ENCODE measurements at regions not wholly inside any gene's neighbourhood (a gene's known extent, or its start where the extent isn't known, plus 50 kb on each side); places are given as distances from the start of the nearest gene placed in this dataset.
A peak's percentile ranks its signal among the peaks of the same experiment; 100 is the strongest.

GRCh38 chr9:36728651-36729520, 156.2 kb downstream of the MELK start:
- Histone ChIP-seq H3K36me3 (ENCODE audit: control insufficient read depth, insufficient read depth, low read length) (no peaks in the 10 kb centered on the region), H3K27me3 (replicated peaks; ENCODE audit: control insufficient read depth, insufficient read depth, low read length) (no peaks in the 10 kb centered on the region), H3K4me3 (replicated peaks; ENCODE audit: low read depth, low read length) (no peak overlapping the region)
- peak; percentile 89 for TF ChIP-seq CTCF (IDR thresholded peaks at IDR 0.05; ENCODE audit: insufficient read depth, low read length, poor library complexity, severe bottlenecking)
- peak; percentile 45 for DNase-seq (ENCODE audit: extremely low read depth, insufficient read length)

GRCh38 chr9:36729906-36730305, 157.2 kb downstream of the MELK start:
- H3K4me3 ChIP-seq (replicated peaks; ENCODE audit: low read depth, low read length) = no peak overlapping the region
- H3K36me3 ChIP-seq (ENCODE audit: control insufficient read depth, insufficient read depth, low read length) = no peaks in the 10 kb centered on the region
- no peak for DNase-seq (ENCODE audit: extremely low read depth, insufficient read length)
- no peaks in the 10 kb centered on the region for H3K27me3 ChIP-seq (replicated peaks; ENCODE audit: control insufficient read depth, insufficient read depth, low read length)
- no peak for TF ChIP-seq CTCF (IDR thresholded peaks at IDR 0.05; ENCODE audit: insufficient read depth, low read length, poor library complexity, severe bottlenecking)

- Histone ChIP-seq H3K36me3 (ENCODE audit: control insufficient read depth, insufficient read depth, low read length) (no peaks in the 10 kb centered on the region), H3K27me3 (replicated peaks; ENCODE audit: control insufficient read depth, insufficient read depth, low read length) (no peaks in the 10 kb centered on the region), H3K4me3 (replicated peaks; ENCODE audit: low read depth, low read length) (no peak overlapping the region)
- no peak for TF ChIP-seq CTCF (IDR thresholded peaks at IDR 0.05; ENCODE audit: insufficient read depth, low read length, poor library complexity, severe bottlenecking)
- DNase-seq (ENCODE audit: extremely low read depth, insufficient read length) = no peak
Observed at GRCh38 chr9:36730414-36730813, 157.7 kb downstream of the MELK start.

GRCh38 chr9:36731068-36731956, 158.6 kb downstream of the MELK start:
- DNase-seq (ENCODE audit: extremely low read depth, insufficient read length) = no peak
- H3K27me3 ChIP-seq (replicated peaks; ENCODE audit: control insufficient read depth, insufficient read depth, low read length) = no peaks in the 10 kb centered on the region
- no peak for TF ChIP-seq CTCF (IDR thresholded peaks at IDR 0.05; ENCODE audit: insufficient read depth, low read length, poor library complexity, severe bottlenecking)
- no peaks in the 10 kb centered on the region for H3K36me3 ChIP-seq (ENCODE audit: control insufficient read depth, insufficient read depth, low read length)
- H3K4me3 ChIP-seq (replicated peaks; ENCODE audit: low read depth, low read length) = no peak overlapping the region

GRCh38 chr9:36734737-36735136, 162.0 kb downstream of the MELK start:
- no peak for DNase-seq (ENCODE audit: extremely low read depth, insufficient read length)
- H3K4me3 ChIP-seq (replicated peaks; ENCODE audit: low read depth, low read length) = no peak overlapping the region
- TF ChIP-seq CTCF (IDR thresholded peaks at IDR 0.05; ENCODE audit: insufficient read depth, low read length, poor library complexity, severe bottlenecking) = no peak
- H3K36me3 ChIP-seq (ENCODE audit: control insufficient read depth, insufficient read depth, low read length) = no peaks in the 10 kb centered on the region
- H3K27me3 ChIP-seq (replicated peaks; ENCODE audit: control insufficient read depth, insufficient read depth, low read length) = no peaks in the 10 kb centered on the region

Data from GM06990 (cell line).